MM.1S (cell line): ENCODE measurements at regions not wholly inside any gene's neighbourhood (a gene's known extent, or its start where the extent isn't known, plus 50 kb on each side); places are given as distances from the start of the nearest gene placed in this dataset.

ENCODE experiments used
- DNase-seq: peaks from one replicate; pipeline ENCODE4 v3.0.0-alpha.2; 2015
- H2AFZ ChIP-seq: fragments of 300-600 bp; sonication (generic); 2 replicates; pipeline ENCODE4 v1.6.0; 2016; ENCODE audit warnings: antibody characterized with exemption, low read length
- H3F3A ChIP-seq: fragments of 300-600 bp; sonication (generic); 2 replicates; pipeline ENCODE4 v1.6.1; 2016; ENCODE audit warnings: mild to moderate bottlenecking, antibody characterized with exemption, low read length, moderate library complexity, mixed read lengths; ENCODE audit not compliant: insufficient read depth
- H3K27ac ChIP-seq: fragments of 300-600 bp; sonication (generic); 2 replicates; pipeline ENCODE4 v1.5.1; 2016; ENCODE audit warnings: mild to moderate bottlenecking, low read length
- H3K27me3 ChIP-seq: fragments of 300-600 bp; sonication (generic); replicated peaks from 2 replicates; pipeline ENCODE4 v1.6.0; 2016; ENCODE audit warnings: low read length; ENCODE audit not compliant: insufficient read depth
- H3K36me3 ChIP-seq: fragments of 300-600 bp; sonication (generic); replicated peaks from 2 replicates; pipeline ENCODE4 v1.6.1; 2016; ENCODE audit warnings: mild to moderate bottlenecking, low read length, mixed read lengths; ENCODE audit not compliant: insufficient read depth
- H3K4me1 ChIP-seq: fragments of 300-600 bp; sonication (generic); 2 replicates; pipeline ENCODE4 v1.6.1; 2016; ENCODE audit warnings: low read length, mixed read lengths
- H3K4me2 ChIP-seq: fragments of 300-600 bp; sonication (generic); 2 replicates; pipeline ENCODE4 v1.6.0; 2016; ENCODE audit warnings: low read depth, low read length
- H3K4me3 ChIP-seq: fragments of 300-600 bp; sonication (generic); 2 replicates; pipeline ENCODE4 v1.5.1; 2016; ENCODE audit warnings: low read length, mixed read lengths
- H3K79me2 ChIP-seq: fragments of 300-600 bp; sonication (generic); 2 replicates; pipeline ENCODE4 v1.6.1; 2016; ENCODE audit warnings: mixed run types, low read length, mixed read lengths
- H3K9ac ChIP-seq: fragments of 300-600 bp; sonication (generic); 2 replicates; pipeline ENCODE4 v1.6.1; 2016; ENCODE audit warnings: low read length, mixed read lengths
- H3K9me2 ChIP-seq: fragments of 300-600 bp; sonication (generic); replicated peaks from 2 replicates; pipeline ENCODE4 v1.6.1; 2016; ENCODE audit warnings: mild to moderate bottlenecking, low read length, mixed read lengths; ENCODE audit not compliant: insufficient read depth
- H3K9me3 ChIP-seq: fragments of 300-600 bp; sonication (generic); replicated peaks from 2 replicates; pipeline ENCODE4 v1.6.1; 2016; ENCODE audit warnings: mild to moderate bottlenecking, low read length, mixed read lengths; ENCODE audit not compliant: insufficient read depth
- H4K20me1 ChIP-seq: fragments of 300-600 bp; sonication (generic); 2 replicates; pipeline ENCODE4 v1.6.1; 2016; ENCODE audit warnings: mild to moderate bottlenecking, low read length, moderate library complexity, mixed read lengths; ENCODE audit not compliant: insufficient read depth
- CTCF ChIP-seq: fragments of 300-600 bp; sonication (generic); IDR thresholded peaks from 2 replicates; pipeline ENCODE4 v1.5.1; 2016; ENCODE audit warnings: antibody characterized with exemption, low read length, mixed read lengths
- EZH2 ChIP-seq: fragments of 300-600 bp; sonication (generic); optimal IDR thresholded peaks from 2 replicates; pipeline ENCODE3; 2017; ENCODE audit warnings: low read depth, mild to moderate bottlenecking, antibody characterized with exemption, low read length, mixed read lengths
- EZH2phosphoT487 ChIP-seq: fragments of 300-600 bp; sonication (generic); IDR thresholded peaks from 2 replicates; pipeline ENCODE4 v1.6.1; 2018; ENCODE audit warnings: antibody characterized with exemption, low read length

DNA sequence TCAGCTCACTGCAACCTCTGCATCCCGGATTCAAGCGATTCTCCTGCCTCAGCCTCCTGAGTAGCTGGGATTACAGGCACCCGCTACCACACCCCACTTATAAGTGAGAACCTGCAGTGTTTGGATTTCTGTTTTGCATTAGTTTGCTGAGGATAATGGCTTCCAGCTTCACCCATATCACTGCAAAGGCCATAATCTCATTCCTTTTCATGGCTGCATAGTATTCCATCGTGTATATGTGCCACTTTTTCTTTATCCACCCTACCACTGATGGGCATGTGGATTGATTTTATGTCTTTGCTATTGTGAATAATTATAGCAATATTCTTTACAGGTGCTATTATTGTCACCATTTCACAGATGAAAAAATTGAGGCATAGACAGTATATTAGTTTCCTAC, 301.0 kb upstream of the MAF start:
- Histone ChIP-seq H2AFZ (no peak overlapping the region), H3K9me3 (no peaks in the 10 kb centered on the region), H3K4me1 (no peaks in the 10 kb centered on the region), H3K4me3 (no peak overlapping the region), H3K9me2 (no peaks in the 10 kb centered on the region), H3K27me3 (no peaks in the 10 kb centered on the region), H3K79me2 (no peaks in the 10 kb centered on the region), H3K4me2 (no peak overlapping the region), H3F3A (no peaks in the 10 kb centered on the region), H3K9ac (no peak overlapping the region), H3K27ac (no peak overlapping the region), H4K20me1 (no peaks in the 10 kb centered on the region), H3K36me3 (no peaks in the 10 kb centered on the region)
- DNase-seq, result no peak
- TF ChIP-seq CTCF (no peak), EZH2 (no peak), EZH2phosphoT487 (no peak)

GRCh38 chr16:79899716-79900115, 299.2 kb upstream of the MAF start:
- H3K27me3 ChIP-seq, result no peaks in the 10 kb centered on the region
- no peaks in the 10 kb centered on the region for H4K20me1 ChIP-seq
- no peak for TF ChIP-seq EZH2
- TF ChIP-seq CTCF, result no peak
- TF ChIP-seq EZH2phosphoT487, result no peak
- no peak overlapping the region for H3K27ac ChIP-seq
- H3K9me2 ChIP-seq, result no peaks in the 10 kb centered on the region
- no peak overlapping the region for H3K9ac ChIP-seq
- H3K4me2 ChIP-seq, result no peak overlapping the region
- DNase-seq, result no peak
- H3K4me3 ChIP-seq, result no peak overlapping the region
- H3K9me3 ChIP-seq, result no peaks in the 10 kb centered on the region
- H3K4me1 ChIP-seq, result no peaks in the 10 kb centered on the region
- no peak overlapping the region for H2AFZ ChIP-seq
- H3K79me2 ChIP-seq, result no peaks in the 10 kb centered on the region
- H3F3A ChIP-seq, result no peaks in the 10 kb centered on the region
- no peaks in the 10 kb centered on the region for H3K36me3 ChIP-seq

DNA sequence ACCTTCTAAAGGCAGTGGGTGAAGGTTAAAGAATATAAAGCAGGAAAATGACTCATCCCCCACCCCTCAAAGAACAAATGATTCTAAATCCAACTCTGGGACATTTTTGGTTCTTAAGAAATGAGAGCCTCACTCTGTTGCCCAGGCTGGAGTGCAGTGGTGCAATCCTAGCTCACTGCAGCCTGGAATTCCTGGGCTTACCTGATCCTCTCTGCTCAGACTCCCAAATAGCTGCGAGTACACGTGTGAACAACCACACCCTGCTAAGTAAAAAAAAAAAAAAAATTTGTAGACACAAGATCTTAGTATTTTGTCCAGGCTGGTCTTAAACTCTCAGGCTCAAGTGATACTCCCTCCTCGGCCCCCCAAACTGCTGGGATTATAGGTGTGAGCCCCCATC, 298.8 kb upstream of the MAF start:
- TF ChIP-seq EZH2 (no peak), CTCF (no peak)
- Histone ChIP-seq H3K9ac (no peak overlapping the region), H3K27ac (no peak overlapping the region), H3K27me3 (no peaks in the 10 kb centered on the region), H2AFZ (no peak overlapping the region), H4K20me1 (no peaks in the 10 kb centered on the region), H3K4me3 (no peak overlapping the region), H3K79me2 (no peaks in the 10 kb centered on the region), H3K9me3 (no peaks in the 10 kb centered on the region), H3K4me2 (no peak overlapping the region), H3F3A (no peaks in the 10 kb centered on the region), H3K4me1 (no peaks in the 10 kb centered on the region), H3K9me2 (no peaks in the 10 kb centered on the region), H3K36me3 (no peaks in the 10 kb centered on the region)
- DNase-seq, result no peak
